A673 (cell line): ENCODE measurements at regions not wholly inside any gene's neighbourhood (a gene's known extent, or its start where the extent isn't known, plus 50 kb on each side); places are given as distances from the start of the nearest gene placed in this dataset.

Experiments used
- BruUV-seq: library from RNA; stranded (reverse); fragments of 400-500 nt; replicated peaks from 2 replicates; lab custom pipeline; 2021; lab: Mats Ljungman, UMichigan
- CTCF ChIA-PET: fragments of 300-600 bp; sonication (Branson Sonifier 250); formaldehyde crosslinking; loops from one replicate; lab custom pipeline; 2022; ENCODE audit warnings: antibody characterized with exemption; lab: Charles Lee
- POLR2A ChIA-PET: fragments of 300-600 bp; sonication (Branson Sonifier 250); formaldehyde crosslinking; loops from one replicate; lab custom pipeline; 2022; ENCODE audit warnings: antibody characterized with exemption; ENCODE audit not compliant: low non-redundant PET; lab: Charles Lee
- DNase-seq: peaks from one replicate; pipeline ENCODE4 v3.0.0-alpha.2; 2015; ENCODE audit warnings: low spot score
- H3K27ac ChIP-seq: fragments of 200-600 bp; sonication (generic); 2 replicates; pipeline ENCODE4 v1.5.1; 2016; ENCODE audit warnings: mixed run types, low read depth, mild to moderate bottlenecking, mixed read lengths, antibody characterized with exemption, low read length; ENCODE audit not compliant: poor library complexity, severe bottlenecking
- H3K27me3 ChIP-seq: fragments of 200-600 bp; sonication (generic); replicated peaks from 2 replicates; pipeline ENCODE4 v1.6.1; 2017; ENCODE audit warnings: mixed run types, low read depth, mild to moderate bottlenecking, mixed read lengths, antibody characterized with exemption, low read length; ENCODE audit not compliant: insufficient read depth, poor library complexity
- H3K36me3 ChIP-seq: fragments of 200-600 bp; sonication (generic); 2 replicates; pipeline ENCODE4 v1.6.1; 2016; ENCODE audit warnings: mixed run types, mild to moderate bottlenecking, mixed read lengths, antibody characterized with exemption, low read length; ENCODE audit not compliant: insufficient read depth, poor library complexity, severe bottlenecking
- H3K4me1 ChIP-seq: fragments of 200-600 bp; sonication (generic); 2 replicates; pipeline ENCODE4 v1.6.1; 2017; ENCODE audit warnings: mixed run types, mild to moderate bottlenecking, mixed read lengths, antibody characterized with exemption, low read length; ENCODE audit not compliant: insufficient read depth, poor library complexity, severe bottlenecking
- H3K4me3 ChIP-seq: fragments of 200-600 bp; sonication (generic); 2 replicates; pipeline ENCODE4 v1.5.1; 2016; ENCODE audit warnings: low read depth, mixed run types, mild to moderate bottlenecking, mixed read lengths, low read length; ENCODE audit not compliant: poor library complexity, severe bottlenecking
- H3K9me3 ChIP-seq: fragments of 200-600 bp; sonication (generic); 2 replicates; pipeline ENCODE4 v1.6.1; 2016; ENCODE audit warnings: mixed run types, low read depth, mild to moderate bottlenecking, mixed read lengths, antibody characterized with exemption, low read length; ENCODE audit not compliant: poor library complexity, severe bottlenecking
- CTCF ChIP-seq: fragments of 300-800, 200-600 bp; sonication (generic); conservative IDR thresholded peaks from 2 replicates; pipeline ENCODE4 v1.5.1; 2017; ENCODE audit warnings: low read depth, mild to moderate bottlenecking, antibody characterized with exemption, low read length, moderate library complexity, mixed read lengths
- EZH2 ChIP-seq: fragments of 200-600 bp; sonication (generic); IDR thresholded peaks from 2 replicates; pipeline ENCODE4 v1.6.1; 2017; ENCODE audit warnings: borderline replicate concordance, low read depth, mild to moderate bottlenecking, mixed read lengths, antibody characterized with exemption, low read length; ENCODE audit not compliant: poor library complexity, severe bottlenecking
- intact Hi-C: fragments of 100-400 bp; cut with micrococcal nuclease; formaldehyde crosslinking; loops from one replicate; pipeline ENCODE4 v1.10.0; 2022; ENCODE audit not compliant: unreplicated experiment

DNA sequence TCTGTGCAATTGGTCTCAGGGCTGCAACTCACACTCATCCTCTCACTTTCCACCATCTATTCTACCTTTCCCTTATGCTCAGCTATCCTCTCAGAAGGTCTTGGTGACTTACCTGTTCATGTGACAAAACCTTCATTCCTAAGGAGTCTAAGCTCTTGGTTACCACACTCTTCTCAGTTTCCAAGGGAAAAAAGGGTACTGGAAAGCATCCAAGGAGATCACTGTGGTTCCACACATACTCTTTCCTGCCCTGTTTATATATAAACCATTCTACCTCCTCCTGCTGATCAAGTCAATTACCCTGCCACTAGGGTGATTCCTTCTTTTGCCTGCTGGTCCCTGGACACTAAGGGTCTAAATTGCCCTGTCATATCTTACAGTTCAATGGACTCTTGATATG is 57.2 kb upstream of the MAML3 start:
- POLR2A ChIA-PET = no interaction called here
- Histone ChIP-seq H3K27me3 (no peaks in the 10 kb centered on the region), H3K27ac (no peak overlapping the region), H3K4me3 (no peak overlapping the region), H3K36me3 (no peaks in the 10 kb centered on the region), H3K9me3 (no peaks in the 10 kb centered on the region), H3K4me1 (no peaks in the 10 kb centered on the region)
- DNase-seq = no peak
- CTCF ChIA-PET = no interaction called here
- intact Hi-C loops = no loop called here
- BruUV-seq = no TSS peak
- TF ChIP-seq CTCF = no peak
- no peak for TF ChIP-seq EZH2

DNA sequence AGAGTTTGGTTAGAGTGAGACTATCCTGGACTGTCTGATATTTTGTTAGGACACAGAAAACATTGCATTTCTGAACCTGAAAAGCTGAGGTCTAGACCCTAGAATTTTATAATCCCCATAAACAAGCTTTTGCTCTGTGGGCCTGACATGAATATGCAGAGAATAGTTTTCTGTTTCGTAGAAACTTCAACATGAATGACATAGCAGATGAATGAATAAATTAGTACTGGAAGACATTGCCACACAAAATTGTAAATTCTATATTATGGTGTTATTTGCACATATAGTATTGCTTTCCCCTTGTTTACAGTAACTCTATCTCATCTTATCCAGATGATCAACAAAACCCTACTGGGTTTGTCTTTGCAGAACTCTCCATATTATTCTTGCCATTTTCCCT is 54.9 kb upstream of the MAML3 start:
- CTCF ChIA-PET = no interaction called here
- no peak overlapping the region for H3K27ac ChIP-seq

More for the DNA sequence above, 54.9 kb upstream of the MAML3 start:
- intact Hi-C loops = no loop called here
- DNase-seq = no peak
- Histone ChIP-seq H3K4me3 (no peak overlapping the region), H3K36me3 (no peaks in the 10 kb centered on the region), H3K9me3 (no peaks in the 10 kb centered on the region), H3K4me1 (no peaks in the 10 kb centered on the region), H3K27me3 (peaks cover 4% of the 10 kb centered on the region)
- TF ChIP-seq CTCF = no peak
- no peak for TF ChIP-seq EZH2
- POLR2A ChIA-PET = no interaction called here
- no TSS peak for BruUV-seq
